Pancreas (tissue), 10 donors: ENCODE measurements at regions not wholly inside any gene's neighbourhood (a gene's known extent, or its start where the extent isn't known, plus 50 kb on each side); places are given as distances from the start of the nearest gene placed in this dataset.

Source experiments
- ATAC-seq, 4 donors: fragments of 200-7000 bp; cut with Tn5 transposase; one replicate each; pipeline versions ENCODE4 v1.8.0 to v1.9.1; 2020; ENCODE audit warnings: mild to moderate bottlenecking in 4 of 4, moderate library complexity in 4 of 4
- DNase-seq, 6 donors: peaks; one replicate each; pipeline ENCODE4 v3.0.0-alpha.2; 2020
- FAIRE-seq: peaks from 2 replicates; lab custom pipeline; 2012; peaks lifted over from hg19 to GRCh38; lab: Jason Lieb, UNC
- H3K27ac ChIP-seq, 4 donors: fragments of 200-600 bp; sonication (generic); 1 replicate in 3 of 4; 2 replicates in 1 of 4; pipeline versions ENCODE4 v1.5.0 to v1.8.0; 2020
- H3K27me3 ChIP-seq, 4 donors: fragments of 200-600 bp; one replicate each; pipeline ENCODE4 v1.8.0; 2021
- H3K36me3 ChIP-seq, 3 donors: fragments of 200-600 bp; sonication (generic) in 1 of 3; one replicate each; pipeline versions ENCODE4 v1.5.0 to v1.8.0; 2020 to 2021
- H3K4me1 ChIP-seq, 3 donors: fragments of 200-600 bp; one replicate each; pipeline ENCODE4 v1.8.0; 2021
- H3K4me3 ChIP-seq, 4 donors: fragments of 200-600 bp; sonication (generic) in 2 of 4; one replicate each; pipeline versions ENCODE4 v1.5.0 to v1.8.0; 2020 to 2021
- H3K9me3 ChIP-seq, 4 donors: fragments of 200-600 bp; one replicate each; pipeline ENCODE4 v1.8.0; 2021
- CTCF ChIP-seq, 4 donors: fragments of 200-600 bp; sonication (generic) in 3 of 4; IDR thresholded peaks; one replicate each; pipeline versions ENCODE4 v1.5.0 to v1.8.0; 2021; ENCODE audit warnings: antibody characterized with exemption in 4 of 4
- WGBS, 2 donors: extraction: QIAGEN DNeasy Blood & Tissue Kit; methylation state at CpG; one replicate each; pipeline ENCODE4 v1.1.7; 2013; 5-methylcytosine and 5-hydroxymethylcytosine counted together
- intact Hi-C, 3 donors: fragments of 100-400 bp; cut with DNase I; formaldehyde crosslinking; loops; one replicate each; pipeline versions ENCODE4 v1.11.1 to v1.14.2; 2022
- donor health status: healthy with polysubstance abuse.
- donor health status: DM: no; HTN: no; CAD: no; lungs with moderate emphysema.
- donor health status: DM: no; HTN: no; CAD: no.
- donor health status: control.
- donor health status: control.
- donor health status: Bipolar disorder and iron deficiency.
- donor health status: DM: yes; HTN: yes; CAD: no.
- donor health status: DM: no; HTN: no; CAD: no.
- donor health status: DM: no; HTN: no; CAD: no.
- donor health status: DM: yes; HTN: yes; CAD: no.

GRCh38 chr4:126637706-126638105 is 995.1 kb upstream of the INTU start:
- H3K9me3 ChIP-seq: no peaks in the 10 kb centered on the region
- no peaks in the 10 kb centered on the region for H3K36me3 ChIP-seq
- H3K4me1 ChIP-seq: no peaks in the 10 kb centered on the region
- DNase-seq (no peak), FAIRE-seq (no peak), ATAC-seq (no peak)
- no peak overlapping the region for H3K27ac ChIP-seq
- no peaks in the 10 kb centered on the region for H3K27me3 ChIP-seq
- H3K4me3 ChIP-seq: no peak overlapping the region
- 77 to 87% methylated on average over 3 of the region's 3 CpGs for WGBS, 2 donors
- no peak for TF ChIP-seq CTCF (IDR thresholded peaks at IDR 0.05)
- intact Hi-C loops: no loop called here

GRCh38 chr4:126647320-126647719 is 985.4 kb upstream of the INTU start:
- ATAC-seq (no peak), FAIRE-seq (no peak), DNase-seq (no peak)
- Histone ChIP-seq H3K27ac (no peak overlapping the region), H3K9me3 (no peaks in the 10 kb centered on the region), H3K36me3 (no peaks in the 10 kb centered on the region), H3K4me3 (no peak overlapping the region), H3K4me1 (no peaks in the 10 kb centered on the region), H3K27me3 (no peaks in the 10 kb centered on the region)
- WGBS, 2 donors: 41 to 53% methylated on average over 3 of the region's 3 CpGs
- intact Hi-C loops: no loop called here
- no peak for TF ChIP-seq CTCF (IDR thresholded peaks at IDR 0.05)

GRCh38 chr4:126647756-126648397 is 984.9 kb upstream of the INTU start:
- FAIRE-seq: no peak

DNA sequence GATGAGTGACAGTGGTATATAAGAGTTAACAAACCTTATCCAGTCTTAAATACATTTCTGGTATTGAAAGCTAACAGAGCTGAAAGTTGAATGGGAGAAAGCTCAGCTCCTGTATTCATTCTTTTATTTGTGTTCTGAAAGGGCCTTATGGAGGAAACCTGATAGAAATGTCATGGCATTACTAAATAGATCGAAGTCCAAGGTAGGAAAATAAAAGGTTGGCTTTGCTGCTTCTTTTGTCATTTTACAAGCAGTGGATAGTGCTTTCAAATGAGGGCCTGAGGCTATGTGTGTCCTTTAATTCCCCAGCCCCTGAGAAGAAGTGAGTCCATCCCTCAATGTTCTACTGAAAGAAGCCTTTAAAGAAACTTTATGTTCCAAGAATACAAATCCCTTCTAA is 974.3 kb upstream of the INTU start:
- no peak for TF ChIP-seq CTCF (IDR thresholded peaks at IDR 0.05)
- DNase-seq (no peak), FAIRE-seq (no peak), ATAC-seq (no peak)
- no peaks in the 10 kb centered on the region for H3K9me3 ChIP-seq
- no peaks in the 10 kb centered on the region for H3K36me3 ChIP-seq
- H3K27ac ChIP-seq: no peak overlapping the region
- H3K27me3 ChIP-seq: no peaks in the 10 kb centered on the region
- no peaks in the 10 kb centered on the region for H3K4me1 ChIP-seq
- WGBS, 2 donors: 46 to 54% methylated on average over 1 of the region's 1 CpG
- intact Hi-C loops: no loop called here
- H3K4me3 ChIP-seq: no peak overlapping the region

More at GRCh38 chr4:126647756-126648397, 984.9 kb upstream of the INTU start:
- Histone ChIP-seq H3K4me3 (no peak overlapping the region), H3K27me3 (no peaks in the 10 kb centered on the region), H3K4me1 (no peaks in the 10 kb centered on the region), H3K27ac (no peak overlapping the region), H3K9me3 (no peaks in the 10 kb centered on the region), H3K36me3 (no peaks in the 10 kb centered on the region)
- TF ChIP-seq CTCF (IDR thresholded peaks at IDR 0.05): no peak
- 44 to 67% methylated on average over 3 of the region's 3 CpGs for WGBS, 2 donors
- DNase-seq (no peak), ATAC-seq (no peak)
- intact Hi-C loops: no loop called here

GRCh38 chr4:126661194-126661593 is 971.6 kb upstream of the INTU start:
- Histone ChIP-seq H3K4me1 (no peaks in the 10 kb centered on the region), H3K27me3 (no peaks in the 10 kb centered on the region), H3K9me3 (no peaks in the 10 kb centered on the region), H3K36me3 (no peaks in the 10 kb centered on the region), H3K27ac (no peak overlapping the region), H3K4me3 (no peak overlapping the region)
- FAIRE-seq (no peak), ATAC-seq (no peak), DNase-seq (no peak)
- TF ChIP-seq CTCF (IDR thresholded peaks at IDR 0.05): no peak
- intact Hi-C loops: no loop called here
